ENCODE measurements at regions not wholly inside any gene's neighbourhood (a gene's known extent, or its start where the extent isn't known, plus 50 kb on each side); places are given as distances from the start of the nearest gene placed in this dataset.
A peak's percentile ranks its signal among the peaks of the same experiment; 100 is the strongest.

GRCh38 chr2:239607517-239608191 is 206.8 kb upstream of the HDAC4 start:
- H3K4me3 ChIP-seq, result no peak overlapping the region
- no peaks in the 10 kb centered on the region for H3K36me3 ChIP-seq
- no peaks in the 10 kb centered on the region for H3K79me2 ChIP-seq (ENCODE audit: low read depth)
- H3K9ac ChIP-seq, result no peak overlapping the region
- TF ChIP-seq EZH2 (IDR thresholded peaks at IDR 0.05), result no peak
- TF ChIP-seq EZH2phosphoT487 (IDR thresholded peaks at IDR 0.05), result no peak
- TF ChIP-seq, protein P1, sequence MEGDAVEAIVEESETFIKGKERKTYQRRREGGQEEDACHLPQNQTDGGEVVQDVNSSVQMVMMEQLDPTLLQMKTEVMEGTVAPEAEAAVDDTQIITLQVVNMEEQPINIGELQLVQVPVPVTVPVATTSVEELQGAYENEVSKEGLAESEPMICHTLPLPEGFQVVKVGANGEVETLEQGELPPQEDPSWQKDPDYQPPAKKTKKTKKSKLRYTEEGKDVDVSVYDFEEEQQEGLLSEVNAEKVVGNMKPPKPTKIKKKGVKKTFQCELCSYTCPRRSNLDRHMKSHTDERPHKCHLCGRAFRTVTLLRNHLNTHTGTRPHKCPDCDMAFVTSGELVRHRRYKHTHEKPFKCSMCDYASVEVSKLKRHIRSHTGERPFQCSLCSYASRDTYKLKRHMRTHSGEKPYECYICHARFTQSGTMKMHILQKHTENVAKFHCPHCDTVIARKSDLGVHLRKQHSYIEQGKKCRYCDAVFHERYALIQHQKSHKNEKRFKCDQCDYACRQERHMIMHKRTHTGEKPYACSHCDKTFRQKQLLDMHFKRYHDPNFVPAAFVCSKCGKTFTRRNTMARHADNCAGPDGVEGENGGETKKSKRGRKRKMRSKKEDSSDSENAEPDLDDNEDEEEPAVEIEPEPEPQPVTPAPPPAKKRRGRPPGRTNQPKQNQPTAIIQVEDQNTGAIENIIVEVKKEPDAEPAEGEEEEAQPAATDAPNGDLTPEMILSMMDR (IDR thresholded peaks at IDR 0.05), result no peak
- Mint-ChIP-seq H3K27me3 (ENCODE audit: insufficient read depth, low read depth) (peaks cover 12% of the 10 kb centered on the region), H3K4me1 (peaks cover 33% of the 10 kb centered on the region), H3K36me3 (no peaks in the 10 kb centered on the region), H3K27ac (peak overlapping the region; percentile 4), H3K9me3 (peaks cover 4% of the 10 kb centered on the region), H3K4me3 (no peak overlapping the region)
- H3K4me2 ChIP-seq, result no peak overlapping the region
- H3F3A ChIP-seq (ENCODE audit: low read depth), result no peaks in the 10 kb centered on the region
- peak overlapping the region; percentile 52 for H2AFZ ChIP-seq (replicated peaks)
- no peaks in the 10 kb centered on the region for H3K4me1 ChIP-seq
- no peak for DNase-seq (ENCODE audit: low spot score)
- H3K9me3 ChIP-seq (ENCODE audit: low read depth), result no peaks in the 10 kb centered on the region
- H4K20me1 ChIP-seq (ENCODE audit: low read depth), result no peaks in the 10 kb centered on the region
- no peak overlapping the region for H3K27ac ChIP-seq
- H3K27me3 ChIP-seq, result peaks cover 17% of the 10 kb centered on the region

GRCh38 chr2:239606741-239607516 is 206.1 kb upstream of the HDAC4 start:
- Histone ChIP-seq H3K4me2 (no peak overlapping the region), H3K27ac (no peak overlapping the region), H3K4me1 (peaks cover 6% of the 10 kb centered on the region), H3K36me3 (no peaks in the 10 kb centered on the region), H3K79me2 (ENCODE audit: low read depth) (no peaks in the 10 kb centered on the region), H4K20me1 (ENCODE audit: low read depth) (no peaks in the 10 kb centered on the region), H3K4me3 (no peak overlapping the region), H3K9ac (no peak overlapping the region), H3K27me3 (peaks cover 24% of the 10 kb centered on the region), H2AFZ (replicated peaks) (no peak overlapping the region), H3K9me3 (ENCODE audit: low read depth) (no peaks in the 10 kb centered on the region), H3F3A (ENCODE audit: low read depth) (peaks cover 5% of the 10 kb centered on the region)
- Mint-ChIP-seq H3K36me3 (no peaks in the 10 kb centered on the region), H3K9me3 (peaks cover 4% of the 10 kb centered on the region), H3K4me1 (peaks cover 39% of the 10 kb centered on the region), H3K27me3 (ENCODE audit: insufficient read depth, low read depth) (peaks cover 12% of the 10 kb centered on the region), H3K4me3 (no peak overlapping the region), H3K27ac (peak overlapping the region; percentile 10)
- no peak for DNase-seq (ENCODE audit: low spot score)
- TF ChIP-seq, protein P1 (IDR thresholded peaks at IDR 0.05), result no peak
- no peak for TF ChIP-seq EZH2 (IDR thresholded peaks at IDR 0.05)
- TF ChIP-seq EZH2phosphoT487 (IDR thresholded peaks at IDR 0.05), result no peak

- Mint-ChIP-seq H3K36me3 (no peaks in the 10 kb centered on the region), H3K4me3 (no peak overlapping the region), H3K27ac (no peak overlapping the region), H3K27me3 (ENCODE audit: insufficient read depth, low read depth) (peaks cover 12% of the 10 kb centered on the region), H3K4me1 (peaks cover 48% of the 10 kb centered on the region), H3K9me3 (peaks cover 4% of the 10 kb centered on the region)
- no peaks in the 10 kb centered on the region for H3K9me3 ChIP-seq (ENCODE audit: low read depth)
- H3F3A ChIP-seq (ENCODE audit: low read depth), result peaks cover 12% of the 10 kb centered on the region
- H3K4me2 ChIP-seq, result no peak overlapping the region
- H4K20me1 ChIP-seq (ENCODE audit: low read depth), result no peaks in the 10 kb centered on the region
- H3K36me3 ChIP-seq, result no peaks in the 10 kb centered on the region
- peaks cover 15% of the 10 kb centered on the region for H3K4me1 ChIP-seq
- H3K4me3 ChIP-seq, result no peak overlapping the region
- no peak for DNase-seq (ENCODE audit: low spot score)
- no peak overlapping the region for H3K9ac ChIP-seq
- no peaks in the 10 kb centered on the region for H3K79me2 ChIP-seq (ENCODE audit: low read depth)
- TF ChIP-seq, protein P1 (IDR thresholded peaks at IDR 0.05), result no peak
- TF ChIP-seq EZH2 (IDR thresholded peaks at IDR 0.05) (no peak), EZH2phosphoT487 (IDR thresholded peaks at IDR 0.05) (no peak)
- no peak overlapping the region for H3K27ac ChIP-seq
- H3K27me3 ChIP-seq, result peaks cover 25% of the 10 kb centered on the region
- no peak overlapping the region for H2AFZ ChIP-seq (replicated peaks)
Observed at GRCh38 chr2:239605976-239606375, 205.2 kb upstream of the HDAC4 start.

Measured in neural progenitor cell (in vitro differentiated cells).